C4-2B (cell line): ENCODE measurements at regions not wholly inside any gene's neighbourhood (a gene's known extent, or its start where the extent isn't known, plus 50 kb on each side); places are given as distances from the start of the nearest gene placed in this dataset.

Experiments
- H3K27ac ChIP-seq: fragments of 450-650 bp; 2 replicates; pipeline ENCODE4 v1.5.1; 2017
- ZFX ChIP-seq: fragments of 450-650 bp; IDR thresholded peaks from 2 replicates; pipeline ENCODE4 v1.6.1; 2017
- TF ChIP-seq, protein P1 (sequence below): fragments of 450-650 bp; conservative IDR thresholded peaks from 2 replicates; pipeline ENCODE4 v1.5.1; 2017; ENCODE audit warnings: mild to moderate bottlenecking

DNA sequence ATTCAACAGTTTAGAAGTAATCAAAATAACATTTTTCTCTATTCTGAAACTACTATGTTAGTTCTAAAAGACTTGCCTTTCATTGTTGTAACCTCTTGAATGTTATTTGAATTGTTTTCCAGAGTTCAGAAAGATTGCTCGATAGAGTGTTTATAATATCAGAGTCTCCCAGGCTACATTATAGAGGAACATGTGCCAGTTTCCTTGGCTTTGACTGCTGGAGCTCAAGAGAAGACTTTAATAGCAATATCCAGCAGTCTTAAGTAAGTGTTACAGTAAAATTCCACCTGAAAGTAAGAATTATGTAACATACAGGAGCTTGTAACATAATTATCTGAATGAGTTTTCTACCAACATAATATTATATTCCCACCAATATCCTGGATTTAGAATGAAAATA, 991.8 kb upstream of the ADGRB3 start:
- TF ChIP-seq, protein P1, sequence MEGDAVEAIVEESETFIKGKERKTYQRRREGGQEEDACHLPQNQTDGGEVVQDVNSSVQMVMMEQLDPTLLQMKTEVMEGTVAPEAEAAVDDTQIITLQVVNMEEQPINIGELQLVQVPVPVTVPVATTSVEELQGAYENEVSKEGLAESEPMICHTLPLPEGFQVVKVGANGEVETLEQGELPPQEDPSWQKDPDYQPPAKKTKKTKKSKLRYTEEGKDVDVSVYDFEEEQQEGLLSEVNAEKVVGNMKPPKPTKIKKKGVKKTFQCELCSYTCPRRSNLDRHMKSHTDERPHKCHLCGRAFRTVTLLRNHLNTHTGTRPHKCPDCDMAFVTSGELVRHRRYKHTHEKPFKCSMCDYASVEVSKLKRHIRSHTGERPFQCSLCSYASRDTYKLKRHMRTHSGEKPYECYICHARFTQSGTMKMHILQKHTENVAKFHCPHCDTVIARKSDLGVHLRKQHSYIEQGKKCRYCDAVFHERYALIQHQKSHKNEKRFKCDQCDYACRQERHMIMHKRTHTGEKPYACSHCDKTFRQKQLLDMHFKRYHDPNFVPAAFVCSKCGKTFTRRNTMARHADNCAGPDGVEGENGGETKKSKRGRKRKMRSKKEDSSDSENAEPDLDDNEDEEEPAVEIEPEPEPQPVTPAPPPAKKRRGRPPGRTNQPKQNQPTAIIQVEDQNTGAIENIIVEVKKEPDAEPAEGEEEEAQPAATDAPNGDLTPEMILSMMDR = no peak
- no peak for TF ChIP-seq ZFX
- no peak overlapping the region for H3K27ac ChIP-seq

DNA sequence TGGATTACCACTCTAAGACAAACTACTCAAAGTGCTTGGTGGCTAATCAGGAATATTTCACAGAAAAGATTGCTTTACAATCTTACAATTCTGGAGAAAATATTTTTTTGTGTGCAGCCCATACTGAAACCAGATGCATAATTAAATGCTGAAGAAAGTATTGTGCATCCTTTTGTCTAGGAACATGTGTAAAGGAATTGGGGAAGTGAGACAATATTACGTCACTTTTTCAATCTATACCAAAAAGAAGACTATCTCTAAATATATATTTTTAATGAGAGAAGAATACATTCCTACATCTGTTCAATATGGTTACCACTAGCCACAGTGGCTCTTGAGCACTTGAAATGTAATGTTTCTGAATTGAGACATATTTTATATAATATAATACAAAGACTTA, 992.5 kb upstream of the ADGRB3 start:
- TF ChIP-seq, protein P1 = no peak
- no peak for TF ChIP-seq ZFX

DNA sequence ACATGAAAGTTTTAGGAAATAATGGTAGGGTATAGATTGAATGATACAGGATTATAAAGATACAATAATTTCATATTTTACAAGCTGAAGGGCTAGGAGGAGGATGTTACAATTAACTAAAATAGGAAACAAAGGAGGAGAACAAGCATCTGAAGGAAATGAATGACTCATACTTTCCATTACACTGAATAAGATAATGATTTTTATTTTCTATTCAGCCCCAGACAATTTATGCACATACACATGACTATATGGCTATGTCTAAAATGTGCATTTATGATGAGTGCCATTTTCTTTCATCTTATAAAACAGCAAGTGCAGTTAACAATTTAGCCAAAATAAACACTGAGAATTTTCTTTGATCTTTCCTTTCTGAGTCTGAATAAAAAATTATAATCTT, 994.6 kb upstream of the ADGRB3 start:
- H3K27ac ChIP-seq = no peak overlapping the region
- TF ChIP-seq, protein P1 = no peak
- TF ChIP-seq ZFX = no peak

More for the DNA sequence above, 992.5 kb upstream of the ADGRB3 start:
- H3K27ac ChIP-seq = no peak overlapping the region

DNA sequence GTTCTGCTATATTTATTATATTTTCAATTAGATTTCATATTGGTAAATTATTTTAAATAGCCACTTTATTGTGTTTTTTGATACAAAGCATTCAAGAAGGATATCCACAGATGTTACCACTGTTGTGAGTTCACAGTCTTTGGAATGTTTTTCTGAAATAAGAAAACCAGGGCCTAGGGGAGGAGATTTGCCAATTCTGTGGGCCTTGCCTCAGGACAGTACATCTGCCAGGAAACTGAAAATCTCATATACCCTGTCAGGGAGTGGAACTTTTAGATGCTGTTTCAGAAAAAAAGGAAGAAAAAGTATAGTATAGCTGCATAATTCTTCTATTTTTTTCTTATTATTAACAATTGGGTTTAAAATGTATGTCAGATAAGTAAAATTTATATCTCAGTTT, 995.9 kb upstream of the ADGRB3 start:
- TF ChIP-seq, protein P1 = no peak
- no peak for TF ChIP-seq ZFX
- H3K27ac ChIP-seq = no peak overlapping the region

DNA sequence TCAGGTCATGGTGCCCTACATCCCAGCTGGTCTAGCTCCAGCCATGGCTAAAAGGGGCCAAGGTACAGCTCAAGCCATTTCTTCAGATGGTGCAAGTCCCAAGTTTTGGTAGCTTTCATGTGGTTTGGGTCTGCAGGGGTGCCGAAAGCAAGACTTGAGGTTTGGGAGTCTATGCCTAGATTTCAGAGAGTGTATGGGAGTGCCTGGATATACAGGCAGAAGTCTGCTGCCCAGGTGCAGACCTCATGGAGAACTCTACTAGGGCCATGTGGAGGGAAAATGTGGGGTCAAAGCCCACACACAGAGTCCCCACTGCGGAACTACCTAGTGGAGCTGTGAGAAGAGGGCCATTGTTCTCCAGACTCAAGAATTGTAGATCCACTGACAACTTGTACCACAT, 1000.9 kb upstream of the ADGRB3 start:
- H3K27ac ChIP-seq = no peak overlapping the region
- no peak for TF ChIP-seq ZFX

DNA sequence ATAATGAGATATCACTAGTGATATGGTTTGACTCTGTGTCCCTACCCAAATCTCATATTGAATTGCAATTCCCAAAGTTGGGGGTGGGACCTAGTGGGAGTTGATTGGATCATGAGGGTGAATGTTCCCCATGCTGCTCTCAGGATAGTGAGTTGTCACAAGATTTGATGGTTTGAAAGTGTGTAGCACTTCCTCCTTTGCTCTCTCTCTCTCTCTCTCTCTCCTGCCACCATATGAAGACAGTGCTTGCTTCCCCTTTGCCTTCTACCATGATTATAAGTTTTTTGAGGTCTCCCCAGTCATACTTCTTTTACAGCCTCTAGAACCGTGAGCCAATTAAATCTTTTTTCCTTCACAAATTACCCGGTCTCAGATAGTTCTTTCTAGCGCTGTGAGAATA, 1002.0 kb upstream of the ADGRB3 start:
- TF ChIP-seq ZFX = no peak
- TF ChIP-seq, protein P1 = no peak

DNA sequence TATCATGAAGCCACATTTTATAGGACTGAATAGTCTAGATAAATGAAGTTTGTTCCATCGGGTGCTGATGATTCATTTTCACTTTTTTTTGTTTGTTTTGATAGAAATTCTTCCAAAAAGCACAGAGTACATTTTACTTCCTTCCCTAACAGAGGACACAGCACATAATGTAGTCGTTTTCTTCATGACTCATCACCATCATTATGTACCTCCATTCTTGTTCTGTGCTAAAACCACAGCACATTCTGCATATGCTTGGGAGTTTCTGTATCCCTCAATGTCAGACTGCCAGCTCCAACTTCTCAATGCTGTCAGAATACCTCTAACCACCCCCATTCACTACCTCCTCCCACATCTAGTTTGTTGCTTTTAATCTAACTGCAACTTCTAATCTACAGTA, 1004.9 kb upstream of the ADGRB3 start:
- TF ChIP-seq, protein P1 = no peak
- no peak for TF ChIP-seq ZFX
- no peak overlapping the region for H3K27ac ChIP-seq

More for the DNA sequence above, 1002.0 kb upstream of the ADGRB3 start:
- no peak overlapping the region for H3K27ac ChIP-seq

DNA sequence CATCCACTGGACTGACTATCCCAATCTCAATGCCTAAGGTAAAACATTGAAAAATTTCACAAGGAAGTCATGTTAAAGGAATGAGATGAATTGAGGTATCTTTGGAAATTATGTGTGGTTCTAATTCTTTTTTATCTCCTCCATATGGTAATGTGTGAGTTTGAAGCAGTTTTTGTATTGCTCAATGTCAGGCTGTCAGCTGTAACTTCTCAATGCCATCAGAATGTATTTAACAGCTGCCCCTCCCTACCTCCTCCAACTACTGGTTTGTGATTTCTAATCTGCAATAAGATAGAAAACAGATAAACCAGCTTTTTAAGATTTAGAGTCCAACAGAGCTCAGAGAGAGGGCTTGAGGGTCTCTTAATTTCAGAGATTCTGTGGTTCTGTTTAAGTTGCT, 1005.8 kb upstream of the ADGRB3 start:
- TF ChIP-seq ZFX = no peak
- TF ChIP-seq, protein P1 = no peak
- no peak overlapping the region for H3K27ac ChIP-seq
